IPS-18c (cell line): ENCODE measurements at regions not wholly inside any gene's neighbourhood (a gene's known extent, or its start where the extent isn't known, plus 50 kb on each side); places are given as distances from the start of the nearest gene placed in this dataset.

Experiments
- H3K4me3 ChIP-seq: 2 replicates; pipeline ENCODE4 v1.7.0; 2013; ENCODE audit warnings: low read depth, mild to moderate bottlenecking, low read length, moderate library complexity; ENCODE audit not compliant: insufficient read depth
- H3K9me3 ChIP-seq: one replicate; pipeline ENCODE4 v1.6.1; 2013; ENCODE audit warnings: mild to moderate bottlenecking, low read length, moderate library complexity; ENCODE audit not compliant: control insufficient read depth, insufficient read depth

DNA sequence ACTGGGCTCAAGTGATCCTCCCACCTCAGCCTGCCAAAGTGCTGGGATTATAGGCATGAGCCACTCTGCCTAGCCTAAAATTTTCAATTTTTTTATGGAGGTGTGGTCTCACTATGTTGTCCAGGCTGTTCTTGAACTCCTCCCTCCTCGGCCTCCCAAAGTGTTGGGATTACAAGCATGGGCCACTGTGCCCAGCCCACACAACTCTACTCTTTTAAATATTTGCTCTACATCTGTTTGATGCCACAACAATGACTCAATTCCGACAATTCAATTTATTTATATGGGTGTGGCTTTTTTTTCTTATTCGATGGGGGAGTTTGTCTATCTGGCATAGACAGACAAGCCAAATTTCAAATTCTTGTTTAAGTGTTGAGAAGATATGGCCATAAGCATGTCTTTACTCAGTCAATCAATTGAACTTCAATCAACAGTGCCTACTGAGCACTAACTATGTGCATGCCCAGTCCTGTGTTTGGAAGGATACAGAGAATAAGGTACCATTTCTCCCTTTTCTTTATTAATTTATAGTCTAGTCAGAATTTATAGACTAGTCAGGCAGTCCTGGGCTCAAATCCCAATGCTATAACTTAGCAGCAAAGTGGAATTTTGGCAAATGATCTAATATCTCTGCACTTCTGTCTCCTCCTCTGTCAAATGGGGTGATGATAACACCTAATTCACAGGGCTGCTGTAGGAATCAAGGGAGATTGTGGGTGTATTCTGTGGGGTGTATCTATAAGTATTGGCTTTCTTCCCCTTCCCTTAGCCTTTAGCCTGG lies 54.6 kb upstream of the PIAS1 start:
- H3K4me3 ChIP-seq, result no peak overlapping the region

DNA sequence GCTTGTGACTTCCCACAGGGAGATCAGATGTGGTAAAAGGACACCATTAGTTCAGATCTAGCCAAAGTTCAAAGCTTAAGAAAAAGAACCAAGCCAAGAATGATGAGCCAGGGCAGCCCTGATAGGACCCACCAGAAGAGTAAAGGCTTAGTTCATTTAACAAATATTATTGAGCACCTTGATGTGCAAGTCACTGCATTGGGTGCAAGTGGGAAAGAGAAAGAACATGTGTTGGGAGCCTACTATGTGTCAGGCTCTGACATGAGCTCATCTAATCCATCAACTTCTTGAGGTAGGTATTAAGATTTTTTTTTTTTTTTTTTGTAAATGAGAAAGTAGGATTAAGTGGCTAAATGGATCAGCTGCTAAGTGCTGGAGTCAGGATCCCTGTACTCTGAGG lies 53.4 kb upstream of the PIAS1 start:
- H3K4me3 ChIP-seq, result no peak overlapping the region
- H3K9me3 ChIP-seq, result no peaks in the 10 kb centered on the region

More for the DNA sequence above, 54.6 kb upstream of the PIAS1 start:
- no peaks in the 10 kb centered on the region for H3K9me3 ChIP-seq

- H3K4me3 ChIP-seq, result no peak overlapping the region
- H3K9me3 ChIP-seq, result no peaks in the 10 kb centered on the region
These were observed 52.3 kb upstream of the PIAS1 start for GRCh38 chr15:68001811-68002210.

DNA sequence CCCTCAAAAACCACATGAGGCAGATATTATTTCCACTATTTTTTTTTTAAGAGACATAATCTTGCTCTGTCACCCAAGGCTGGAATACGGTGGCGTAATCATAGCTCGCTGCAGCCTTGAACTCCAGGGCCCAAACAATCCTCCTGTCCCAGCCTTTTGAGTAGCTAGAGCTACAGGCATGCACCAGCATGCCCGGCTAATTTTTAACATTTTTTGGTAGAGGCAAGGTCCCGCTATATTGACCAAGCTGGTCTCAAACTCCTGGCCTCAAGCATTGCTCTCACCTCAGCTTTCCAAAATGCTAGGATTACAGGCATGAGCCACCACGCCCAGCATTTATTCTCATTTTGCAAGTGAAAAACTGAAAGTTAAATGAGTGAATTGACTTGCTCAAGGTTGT lies 50.8 kb upstream of the PIAS1 start:
- Histone ChIP-seq H3K4me3 (no peak overlapping the region), H3K9me3 (no peaks in the 10 kb centered on the region)
